ENCODE measurements at regions not wholly inside any gene's neighbourhood (a gene's known extent, or its start where the extent isn't known, plus 50 kb on each side); places are given as distances from the start of the nearest gene placed in this dataset.

GRCh38 chr18:28690836-28691495 is 514.0 kb upstream of the CDH2 start:
- no peak for TF ChIP-seq Cebpa-rat (IDR thresholded peaks at IDR 0.05)
- no peak overlapping the region for H3K27ac ChIP-seq

GRCh38 chr18:28690100-28690499 is 513.2 kb upstream of the CDH2 start:
- Histone ChIP-seq H3K4me2 (peak overlapping the region in 2 of 11 experiments; percentile 31 to 54; a peak in 4 of 22 replicates), H3K27ac (no peak overlapping the region), H3K27me3 (no peaks in the 10 kb centered on the region), H3K4me1 (peaks cover 0 to 12% (median 0%) of the 10 kb centered on the region in 10 experiments; a peak in 7 of 20 replicates), H4K20me1 (no peaks in the 10 kb centered on the region), H3K9ac (no peak overlapping the region), H3K4me3 (no peak overlapping the region), H3K36me3 (no peaks in the 10 kb centered on the region), H3K9me3 (replicated peaks in 1 of 11) (no peaks in the 10 kb centered on the region)
- TF ChIP-seq Cebpa-rat (IDR thresholded peaks at IDR 0.05), result no peak

More at GRCh38 chr18:28690836-28691495, 514.0 kb upstream of the CDH2 start:
- Histone ChIP-seq H3K4me1 (peaks cover 0 to 12% (median 0%) of the 10 kb centered on the region in 10 experiments; a peak in 7 of 20 replicates), H3K9ac (no peak overlapping the region), H4K20me1 (no peaks in the 10 kb centered on the region), H3K9me3 (replicated peaks in 1 of 11) (no peaks in the 10 kb centered on the region), H3K27me3 (no peaks in the 10 kb centered on the region), H3K36me3 (no peaks in the 10 kb centered on the region), H3K4me2 (peak overlapping the region in 7 of 11 experiments; percentile 0 to 54 (median 24); a peak in 9 of 22 replicates), H3K4me3 (no peak overlapping the region)

DNA sequence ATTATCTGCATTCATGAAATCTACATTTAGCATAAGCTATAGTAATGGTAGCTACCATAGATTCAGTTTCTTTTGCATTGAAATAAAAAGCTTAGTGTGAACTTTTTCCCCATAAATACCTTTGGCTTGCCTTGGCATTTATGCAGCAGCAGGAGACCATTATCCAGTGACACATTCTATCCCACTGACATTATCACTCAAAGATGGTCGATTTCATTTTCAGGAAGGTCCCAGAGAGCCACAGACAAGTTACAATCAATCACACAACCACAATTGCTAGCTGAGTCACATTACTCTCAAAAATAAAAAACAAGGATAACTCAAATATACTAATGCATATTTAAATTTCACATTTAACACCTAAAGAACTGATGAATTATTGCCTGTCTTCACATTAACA is 512.7 kb upstream of the CDH2 start:
- Histone ChIP-seq H3K4me3 (no peak overlapping the region), H3K4me2 (no peak overlapping the region), H3K27me3 (no peaks in the 10 kb centered on the region), H4K20me1 (no peaks in the 10 kb centered on the region), H3K36me3 (no peaks in the 10 kb centered on the region), H3K9ac (no peak overlapping the region), H3K4me1 (peaks cover 0 to 12% (median 0%) of the 10 kb centered on the region in 10 experiments; a peak in 7 of 20 replicates), H3K9me3 (replicated peaks in 1 of 11) (no peaks in the 10 kb centered on the region), H3K27ac (no peak overlapping the region)
- no peak for TF ChIP-seq Cebpa-rat (IDR thresholded peaks at IDR 0.05)

DNA sequence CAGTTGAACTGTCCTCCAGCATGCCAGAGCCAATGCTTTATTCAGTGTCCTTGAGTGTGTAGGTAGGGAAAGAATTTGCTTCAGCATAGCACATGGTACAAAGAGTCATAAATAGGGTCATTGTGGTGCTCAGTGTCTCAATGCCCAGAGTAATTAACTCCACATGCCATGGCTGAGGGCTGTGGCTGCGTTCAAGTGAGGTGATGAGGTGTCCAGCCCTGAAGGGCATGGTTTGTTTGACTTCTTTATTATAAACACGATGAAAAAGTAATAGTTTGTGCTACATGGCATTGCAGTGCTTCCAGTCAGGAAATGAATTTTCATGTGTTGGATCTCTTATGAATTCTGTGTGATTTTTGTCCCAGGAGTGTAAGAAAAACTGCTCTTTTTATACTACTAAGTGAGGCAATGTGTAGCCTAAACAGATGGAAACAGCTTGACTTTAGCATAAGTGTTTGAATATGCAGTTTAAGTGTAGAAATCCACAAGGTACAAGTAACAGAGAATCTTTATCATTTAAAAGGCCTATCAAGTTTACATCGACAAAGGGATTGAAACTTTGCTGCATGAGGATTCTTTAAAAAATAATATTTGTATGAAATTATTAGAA is 507.9 kb upstream of the CDH2 start:
- no peak overlapping the region for H3K4me2 ChIP-seq
- no peaks in the 10 kb centered on the region for H3K36me3 ChIP-seq
- H3K4me1 ChIP-seq, result no peaks in the 10 kb centered on the region
- H3K27me3 ChIP-seq, result no peaks in the 10 kb centered on the region
- no peak for TF ChIP-seq Cebpa-rat (IDR thresholded peaks at IDR 0.05)
- no peaks in the 10 kb centered on the region for H3K9me3 ChIP-seq (replicated peaks in 1 of 11)
- H3K4me3 ChIP-seq, result no peak overlapping the region
- no peak overlapping the region for H3K9ac ChIP-seq
- no peak overlapping the region for H3K27ac ChIP-seq
- no peaks in the 10 kb centered on the region for H4K20me1 ChIP-seq

DNA sequence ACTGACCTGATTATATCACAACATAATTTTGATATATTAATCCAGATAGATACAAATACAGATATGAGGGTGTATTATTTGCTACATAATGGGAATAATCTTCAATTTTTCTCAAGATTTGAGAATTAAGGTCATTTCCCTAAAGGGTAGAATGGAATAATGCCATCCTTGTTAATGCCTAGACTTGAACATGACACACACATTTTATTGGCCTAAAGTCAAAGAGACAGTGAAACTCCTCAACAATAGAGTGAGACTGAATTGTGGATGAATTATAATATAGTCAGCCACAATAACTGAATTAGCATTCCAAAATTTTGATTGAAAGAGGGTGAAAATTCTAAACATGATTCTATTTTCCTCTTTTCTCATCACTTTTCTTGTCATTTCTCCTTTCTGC is 506.0 kb upstream of the CDH2 start:
- Histone ChIP-seq H4K20me1 (no peaks in the 10 kb centered on the region), H3K36me3 (no peaks in the 10 kb centered on the region), H3K27me3 (no peaks in the 10 kb centered on the region), H3K9ac (no peak overlapping the region), H3K4me1 (no peaks in the 10 kb centered on the region), H3K4me3 (no peak overlapping the region), H3K4me2 (no peak overlapping the region), H3K9me3 (replicated peaks in 1 of 11) (no peaks in the 10 kb centered on the region), H3K27ac (no peak overlapping the region)
- TF ChIP-seq Cebpa-rat (IDR thresholded peaks at IDR 0.05), result no peak

GRCh38 chr18:28669165-28669564 is 492.2 kb upstream of the CDH2 start:
- H3K36me3 ChIP-seq, result no peaks in the 10 kb centered on the region
- H3K27me3 ChIP-seq, result no peaks in the 10 kb centered on the region
- no peaks in the 10 kb centered on the region for H3K4me1 ChIP-seq
- H3K27ac ChIP-seq, result no peak overlapping the region
- TF ChIP-seq Cebpa-rat (IDR thresholded peaks at IDR 0.05), result no peak
- no peaks in the 10 kb centered on the region for H4K20me1 ChIP-seq
- H3K9me3 ChIP-seq (replicated peaks in 1 of 11), result no peaks in the 10 kb centered on the region
- no peak overlapping the region for H3K9ac ChIP-seq
- no peak overlapping the region for H3K4me3 ChIP-seq
- H3K4me2 ChIP-seq, result no peak overlapping the region

DNA sequence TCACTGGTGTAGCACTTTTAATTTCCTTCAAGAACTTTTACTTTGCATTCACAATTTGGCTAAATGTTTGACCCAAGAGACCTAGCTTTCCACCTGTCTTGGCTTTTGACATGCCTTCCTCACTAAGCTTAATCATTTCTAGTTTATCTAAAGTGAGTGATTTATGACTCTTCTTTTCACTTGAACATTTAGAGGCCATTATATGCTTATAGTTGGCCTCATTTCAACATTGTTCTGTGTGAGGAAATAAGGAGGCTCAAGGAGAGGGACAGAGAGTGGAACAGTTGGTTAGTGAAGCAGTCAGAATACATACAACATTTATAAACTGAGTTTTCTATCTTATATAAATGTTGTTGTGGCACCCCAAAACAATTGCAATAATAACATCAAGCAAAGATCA is 489.3 kb upstream of the CDH2 start:
- no peak for TF ChIP-seq Cebpa-rat (IDR thresholded peaks at IDR 0.05)
- Histone ChIP-seq H3K9me3 (replicated peaks in 1 of 11) (no peaks in the 10 kb centered on the region), H3K4me3 (no peak overlapping the region), H3K4me2 (no peak overlapping the region), H3K4me1 (no peaks in the 10 kb centered on the region), H3K9ac (no peak overlapping the region), H3K36me3 (no peaks in the 10 kb centered on the region), H3K27ac (no peak overlapping the region), H3K27me3 (no peaks in the 10 kb centered on the region), H4K20me1 (no peaks in the 10 kb centered on the region)

- no peak for TF ChIP-seq Cebpa-rat (IDR thresholded peaks at IDR 0.05)
Observed at GRCh38 chr18:28657961-28658360, 481.0 kb upstream of the CDH2 start.

GRCh38 chr18:28652654-28653053 is 475.7 kb upstream of the CDH2 start:
- H4K20me1 ChIP-seq, result no peaks in the 10 kb centered on the region
- no peak overlapping the region for H3K4me3 ChIP-seq
- no peaks in the 10 kb centered on the region for H3K27me3 ChIP-seq
- TF ChIP-seq Cebpa-rat (IDR thresholded peaks at IDR 0.05), result no peak
- no peak overlapping the region for H3K4me2 ChIP-seq
- no peak overlapping the region for H3K27ac ChIP-seq
- H3K36me3 ChIP-seq, result no peaks in the 10 kb centered on the region
- peaks cover 7 to 20% (median 17%) of the 10 kb centered on the region in 10 experiments; a peak in 18 of 20 replicates for H3K4me1 ChIP-seq
- peaks cover 0 to 6% (median 0%) of the 10 kb centered on the region in 11 experiments; a peak in 1 of 22 replicates for H3K9me3 ChIP-seq (replicated peaks in 1 of 11)
- H3K9ac ChIP-seq, result no peak overlapping the region

More at GRCh38 chr18:28657961-28658360, 481.0 kb upstream of the CDH2 start:
- no peak overlapping the region for H3K9ac ChIP-seq
- peak overlapping the region in 2 of 11 experiments; percentile 21 to 35; a peak in 3 of 22 replicates for H3K4me2 ChIP-seq
- no peaks in the 10 kb centered on the region for H3K27me3 ChIP-seq
- no peaks in the 10 kb centered on the region for H3K36me3 ChIP-seq
- H4K20me1 ChIP-seq, result no peaks in the 10 kb centered on the region
- no peak overlapping the region for H3K4me3 ChIP-seq
- peaks cover 0 to 11% (median 0%) of the 10 kb centered on the region in 10 experiments; a peak in 4 of 20 replicates for H3K4me1 ChIP-seq
- no peak overlapping the region for H3K27ac ChIP-seq
- H3K9me3 ChIP-seq (replicated peaks in 1 of 11), result peaks cover 0 to 2% (median 0%) of the 10 kb centered on the region in 11 experiments; a peak in 1 of 22 replicates

Measured in BLaER1 treated with 17β-estradiol and CSF1 and Interleukin-3, amounts not matched to agents 10 nM and 100 nM (cell line).